Occipital lobe (tissue), 1 donor: ENCODE measurements at regions not wholly inside any gene's neighbourhood (a gene's known extent, or its start where the extent isn't known, plus 50 kb on each side); places are given as distances from the start of the nearest gene placed in this dataset.

Source experiments
- DNase-seq: peaks from one replicate; lab custom pipeline; 2025; lab: John Stamatoyannopoulos, UW

- DNase-seq: no peak
Measured at GRCh38 chr2:37782155-37782673, 110.8 kb upstream of the CDC42EP3 start.

GRCh38 chr2:37782721-37783371, 111.4 kb upstream of the CDC42EP3 start:
- DNase-seq: no peak

GRCh38 chr2:37783545-37783944, 112.1 kb upstream of the CDC42EP3 start:
- no peak for DNase-seq

GRCh38 chr2:37784071-37784758, 112.8 kb upstream of the CDC42EP3 start:
- DNase-seq: no peak

- DNase-seq: no peak
Measured at GRCh38 chr2:37784759-37785149, 113.3 kb upstream of the CDC42EP3 start.

GRCh38 chr2:37786191-37786698, 114.8 kb upstream of the CDC42EP3 start:
- no peak for DNase-seq

GRCh38 chr2:37786854-37787253, 115.4 kb upstream of the CDC42EP3 start:
- DNase-seq: no peak

- DNase-seq: no peak
Measured at GRCh38 chr2:37788602-37789209, 117.3 kb upstream of the CDC42EP3 start.

- no peak for DNase-seq
Measured at GRCh38 chr2:37790019-37790418, 118.6 kb upstream of the CDC42EP3 start.

GRCh38 chr2:37790462-37790861, 119.0 kb upstream of the CDC42EP3 start:
- DNase-seq: no peak

- no peak for DNase-seq
Measured at GRCh38 chr2:37792366-37792765, 120.9 kb upstream of the CDC42EP3 start.

GRCh38 chr2:37793004-37793403, 121.6 kb upstream of the CDC42EP3 start:
- DNase-seq: no peak

- DNase-seq: no peak
Measured at GRCh38 chr2:37794717-37795116, 123.3 kb upstream of the CDC42EP3 start.

GRCh38 chr2:37795456-37795855, 124.0 kb upstream of the CDC42EP3 start:
- no peak for DNase-seq

GRCh38 chr2:37795938-37796337, 124.5 kb upstream of the CDC42EP3 start:
- DNase-seq: no peak

GRCh38 chr2:37796481-37796880, 125.0 kb upstream of the CDC42EP3 start:
- no peak for DNase-seq

- no peak for DNase-seq
Measured at GRCh38 chr2:37797081-37797480, 125.6 kb upstream of the CDC42EP3 start.

- no peak for DNase-seq
Measured at GRCh38 chr2:37798315-37799005, 126.6 kb upstream of the RMDN2 start.

- DNase-seq: no peak
Measured at GRCh38 chr2:37800176-37800858, 124.8 kb upstream of the RMDN2 start.

GRCh38 chr2:37802211-37802752, 122.8 kb upstream of the RMDN2 start:
- no peak for DNase-seq

GRCh38 chr2:37802899-37803379, 122.1 kb upstream of the RMDN2 start:
- DNase-seq: no peak
